Left kidney (tissue), 1 donor: ENCODE measurements at regions not wholly inside any gene's neighbourhood (a gene's known extent, or its start where the extent isn't known, plus 50 kb on each side); places are given as distances from the start of the nearest gene placed in this dataset.
"Not testable (repeated sequence)": the region's sequence is repeated elsewhere in the genome, so short reads cannot be mapped to it uniquely, and the experiment has no call there.

Experiments
- DNase-seq: peaks from one replicate; pipeline ENCODE4 v3.0.0-alpha.2; 2013

GRCh38 chr15:56568466-56569167 is 103.7 kb upstream of the MNS1 start:
- no peak for DNase-seq

- no peak for DNase-seq
Measured at GRCh38 chr15:56557415-56557814, 92.5 kb upstream of the MNS1 start.

GRCh38 chr15:56553486-56553885 is 88.5 kb upstream of the MNS1 start:
- no peak for DNase-seq

- DNase-seq, result no peak
Measured at GRCh38 chr15:56552659-56553058, 87.7 kb upstream of the MNS1 start.

GRCh38 chr15:56540570-56540969 is 75.6 kb upstream of the MNS1 start:
- DNase-seq, result not testable (repeated sequence)

GRCh38 chr15:56540157-56540556 is 75.2 kb upstream of the MNS1 start:
- not testable (repeated sequence) for DNase-seq

- DNase-seq, result no peak
Measured at GRCh38 chr15:56538901-56539545, 74.1 kb upstream of the MNS1 start.

- DNase-seq, result no peak
Measured at GRCh38 chr15:56537881-56538280, 72.9 kb upstream of the MNS1 start.

- DNase-seq, result no peak
Measured at GRCh38 chr15:56534728-56535127, 69.8 kb upstream of the MNS1 start.

- DNase-seq, result no peak
Measured at GRCh38 chr15:56533731-56534403, 68.9 kb upstream of the MNS1 start.

GRCh38 chr15:56532721-56533460 is 68.0 kb upstream of the MNS1 start:
- DNase-seq, result peak; percentile 33

- no peak for DNase-seq
Measured at GRCh38 chr15:56530157-56530556, 65.2 kb upstream of the MNS1 start.

GRCh38 chr15:56528136-56528535 is 63.2 kb upstream of the MNS1 start:
- DNase-seq, result no peak

- DNase-seq, result no peak
Measured at GRCh38 chr15:56524915-56525314, 60.0 kb upstream of the MNS1 start.

- no peak for DNase-seq
Measured at GRCh38 chr15:56523521-56523920, 58.6 kb upstream of the MNS1 start.

GRCh38 chr15:56519000-56519399 is 54.1 kb upstream of the MNS1 start:
- no peak for DNase-seq
